A673 (cell line): ENCODE measurements at regions not wholly inside any gene's neighbourhood (a gene's known extent, or its start where the extent isn't known, plus 50 kb on each side); places are given as distances from the start of the nearest gene placed in this dataset.

Source experiments
- EZH2 ChIP-seq: fragments of 200-600 bp; sonication (generic); IDR thresholded peaks from 2 replicates; pipeline ENCODE4 v1.6.1; 2017; ENCODE audit warnings: borderline replicate concordance, low read depth, mild to moderate bottlenecking, mixed read lengths, antibody characterized with exemption, low read length; ENCODE audit not compliant: poor library complexity, severe bottlenecking
- TF ChIP-seq, protein P1 (sequence below): fragments of 300-800, 200-600 bp; sonication (generic); conservative IDR thresholded peaks from 2 replicates; pipeline ENCODE4 v1.5.1; 2017; ENCODE audit warnings: low read depth, mild to moderate bottlenecking, antibody characterized with exemption, low read length, moderate library complexity, mixed read lengths

DNA sequence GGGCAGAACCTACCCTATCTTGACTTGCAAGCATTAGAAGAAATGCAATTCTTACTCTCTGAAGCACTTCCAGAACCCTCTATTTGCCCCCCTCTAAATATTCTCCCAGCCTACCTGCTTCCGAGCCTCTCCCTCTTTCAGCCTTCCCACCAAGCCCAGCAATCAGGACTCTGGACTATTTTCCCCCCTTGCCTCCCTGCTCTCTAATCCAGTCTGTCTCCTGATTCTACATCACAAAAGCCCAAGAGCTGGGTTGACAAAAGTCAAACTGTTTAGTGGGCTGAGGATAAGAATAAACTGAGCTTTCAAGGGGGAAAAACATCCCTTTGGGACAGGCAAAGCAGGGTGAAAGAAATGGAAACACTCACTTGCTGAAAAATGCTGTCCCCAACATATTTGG, 123.2 kb upstream of the KIF2A start:
- TF ChIP-seq, protein P1, sequence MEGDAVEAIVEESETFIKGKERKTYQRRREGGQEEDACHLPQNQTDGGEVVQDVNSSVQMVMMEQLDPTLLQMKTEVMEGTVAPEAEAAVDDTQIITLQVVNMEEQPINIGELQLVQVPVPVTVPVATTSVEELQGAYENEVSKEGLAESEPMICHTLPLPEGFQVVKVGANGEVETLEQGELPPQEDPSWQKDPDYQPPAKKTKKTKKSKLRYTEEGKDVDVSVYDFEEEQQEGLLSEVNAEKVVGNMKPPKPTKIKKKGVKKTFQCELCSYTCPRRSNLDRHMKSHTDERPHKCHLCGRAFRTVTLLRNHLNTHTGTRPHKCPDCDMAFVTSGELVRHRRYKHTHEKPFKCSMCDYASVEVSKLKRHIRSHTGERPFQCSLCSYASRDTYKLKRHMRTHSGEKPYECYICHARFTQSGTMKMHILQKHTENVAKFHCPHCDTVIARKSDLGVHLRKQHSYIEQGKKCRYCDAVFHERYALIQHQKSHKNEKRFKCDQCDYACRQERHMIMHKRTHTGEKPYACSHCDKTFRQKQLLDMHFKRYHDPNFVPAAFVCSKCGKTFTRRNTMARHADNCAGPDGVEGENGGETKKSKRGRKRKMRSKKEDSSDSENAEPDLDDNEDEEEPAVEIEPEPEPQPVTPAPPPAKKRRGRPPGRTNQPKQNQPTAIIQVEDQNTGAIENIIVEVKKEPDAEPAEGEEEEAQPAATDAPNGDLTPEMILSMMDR: no peak
- TF ChIP-seq EZH2: no peak
